ENCODE measurements at regions not wholly inside any gene's neighbourhood (a gene's known extent, or its start where the extent isn't known, plus 50 kb on each side); places are given as distances from the start of the nearest gene placed in this dataset.

DNA sequence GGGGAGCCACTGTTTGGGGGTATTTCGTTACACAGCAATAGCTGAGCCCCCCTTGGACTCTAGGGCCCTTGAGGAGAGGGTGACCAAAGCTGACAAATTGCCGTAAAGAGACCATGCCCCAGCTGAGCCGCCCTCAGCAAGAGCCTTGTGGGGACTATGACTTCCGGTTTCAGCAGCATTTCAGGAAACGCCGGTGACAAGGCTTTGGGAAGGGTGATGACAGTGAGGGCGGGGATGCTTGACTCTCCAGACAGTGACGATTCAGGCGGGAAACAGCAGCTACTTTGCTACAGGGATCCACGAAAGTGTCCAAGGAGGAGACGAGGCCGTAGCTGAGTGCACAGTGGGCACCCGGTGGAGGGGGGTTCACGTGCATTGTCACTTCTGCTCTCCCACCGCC, 360.8 kb downstream of the C16orf95 start:
- TF ChIP-seq POLR2A (IDR thresholded peaks at IDR 0.05) = no peak
- TF ChIP-seq, protein P1, sequence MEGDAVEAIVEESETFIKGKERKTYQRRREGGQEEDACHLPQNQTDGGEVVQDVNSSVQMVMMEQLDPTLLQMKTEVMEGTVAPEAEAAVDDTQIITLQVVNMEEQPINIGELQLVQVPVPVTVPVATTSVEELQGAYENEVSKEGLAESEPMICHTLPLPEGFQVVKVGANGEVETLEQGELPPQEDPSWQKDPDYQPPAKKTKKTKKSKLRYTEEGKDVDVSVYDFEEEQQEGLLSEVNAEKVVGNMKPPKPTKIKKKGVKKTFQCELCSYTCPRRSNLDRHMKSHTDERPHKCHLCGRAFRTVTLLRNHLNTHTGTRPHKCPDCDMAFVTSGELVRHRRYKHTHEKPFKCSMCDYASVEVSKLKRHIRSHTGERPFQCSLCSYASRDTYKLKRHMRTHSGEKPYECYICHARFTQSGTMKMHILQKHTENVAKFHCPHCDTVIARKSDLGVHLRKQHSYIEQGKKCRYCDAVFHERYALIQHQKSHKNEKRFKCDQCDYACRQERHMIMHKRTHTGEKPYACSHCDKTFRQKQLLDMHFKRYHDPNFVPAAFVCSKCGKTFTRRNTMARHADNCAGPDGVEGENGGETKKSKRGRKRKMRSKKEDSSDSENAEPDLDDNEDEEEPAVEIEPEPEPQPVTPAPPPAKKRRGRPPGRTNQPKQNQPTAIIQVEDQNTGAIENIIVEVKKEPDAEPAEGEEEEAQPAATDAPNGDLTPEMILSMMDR (IDR thresholded peaks at IDR 0.05) = no peak

All from vagina (tissue), 2 donors.